ENCODE measurements at regions not wholly inside any gene's neighbourhood (a gene's known extent, or its start where the extent isn't known, plus 50 kb on each side); places are given as distances from the start of the nearest gene placed in this dataset.

- TF ChIP-seq, protein P1, sequence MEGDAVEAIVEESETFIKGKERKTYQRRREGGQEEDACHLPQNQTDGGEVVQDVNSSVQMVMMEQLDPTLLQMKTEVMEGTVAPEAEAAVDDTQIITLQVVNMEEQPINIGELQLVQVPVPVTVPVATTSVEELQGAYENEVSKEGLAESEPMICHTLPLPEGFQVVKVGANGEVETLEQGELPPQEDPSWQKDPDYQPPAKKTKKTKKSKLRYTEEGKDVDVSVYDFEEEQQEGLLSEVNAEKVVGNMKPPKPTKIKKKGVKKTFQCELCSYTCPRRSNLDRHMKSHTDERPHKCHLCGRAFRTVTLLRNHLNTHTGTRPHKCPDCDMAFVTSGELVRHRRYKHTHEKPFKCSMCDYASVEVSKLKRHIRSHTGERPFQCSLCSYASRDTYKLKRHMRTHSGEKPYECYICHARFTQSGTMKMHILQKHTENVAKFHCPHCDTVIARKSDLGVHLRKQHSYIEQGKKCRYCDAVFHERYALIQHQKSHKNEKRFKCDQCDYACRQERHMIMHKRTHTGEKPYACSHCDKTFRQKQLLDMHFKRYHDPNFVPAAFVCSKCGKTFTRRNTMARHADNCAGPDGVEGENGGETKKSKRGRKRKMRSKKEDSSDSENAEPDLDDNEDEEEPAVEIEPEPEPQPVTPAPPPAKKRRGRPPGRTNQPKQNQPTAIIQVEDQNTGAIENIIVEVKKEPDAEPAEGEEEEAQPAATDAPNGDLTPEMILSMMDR (conservative IDR thresholded peaks at IDR 0.05): no peak
- no peak for TF ChIP-seq EZH2 (IDR thresholded peaks at IDR 0.05; ENCODE audit: low read depth)
Measured at GRCh38 chr2:2580341-2580740, 249.3 kb upstream of the MYT1L start.

All from PC-9 (cell line).